CD4-positive, alpha-beta T cell treated with Interleukin-4 for 4 hours (primary cell): ENCODE measurements at regions not wholly inside any gene's neighbourhood (a gene's known extent, or its start where the extent isn't known, plus 50 kb on each side); places are given as distances from the start of the nearest gene placed in this dataset.
"Not testable (repeated sequence)": the region's sequence is repeated elsewhere in the genome, so short reads cannot be mapped to it uniquely, and the experiment has no call there.

Experiments used
- DNase-seq: peaks from one replicate; pipeline ENCODE4 v3.0.0-alpha.2; 2020

GRCh38 chr2:128514555-128514955, 195.9 kb upstream of the HS6ST1 start:
- no peak for DNase-seq

GRCh38 chr2:128516938-128517337, 198.3 kb upstream of the HS6ST1 start:
- no peak for DNase-seq

- not testable (repeated sequence) for DNase-seq
These were observed 200.4 kb upstream of the HS6ST1 start for GRCh38 chr2:128519028-128519427.

GRCh38 chr2:128519517-128520215, 201.0 kb upstream of the HS6ST1 start:
- DNase-seq: no peak

- DNase-seq: no peak
These were observed 201.7 kb upstream of the HS6ST1 start for GRCh38 chr2:128520340-128520739.

- no peak for DNase-seq
These were observed 202.1 kb upstream of the HS6ST1 start for GRCh38 chr2:128520791-128521190.

- DNase-seq: no peak
These were observed 202.8 kb upstream of the HS6ST1 start for GRCh38 chr2:128521482-128521881.

- no peak for DNase-seq
These were observed 204.2 kb upstream of the HS6ST1 start for GRCh38 chr2:128522829-128523228.

- no peak for DNase-seq
These were observed 204.8 kb upstream of the HS6ST1 start for GRCh38 chr2:128523457-128523856.

- DNase-seq: no peak
These were observed 205.5 kb upstream of the HS6ST1 start for GRCh38 chr2:128524183-128524582.

- DNase-seq: no peak
These were observed 207.0 kb upstream of the HS6ST1 start for GRCh38 chr2:128525653-128526052.

- no peak for DNase-seq
These were observed 207.8 kb upstream of the HS6ST1 start for GRCh38 chr2:128526455-128526976.

GRCh38 chr2:128528133-128528532, 209.5 kb upstream of the HS6ST1 start:
- DNase-seq: no peak

- no peak for DNase-seq
These were observed 211.4 kb upstream of the HS6ST1 start for GRCh38 chr2:128530025-128530573.

GRCh38 chr2:128531856-128532255, 213.2 kb upstream of the HS6ST1 start:
- no peak for DNase-seq

GRCh38 chr2:128533101-128533500, 214.4 kb upstream of the HS6ST1 start:
- no peak for DNase-seq

- no peak for DNase-seq
These were observed 216.2 kb upstream of the HS6ST1 start for GRCh38 chr2:128534688-128535392.

GRCh38 chr2:128535953-128536352, 217.3 kb upstream of the HS6ST1 start:
- DNase-seq: no peak

GRCh38 chr2:128536925-128537620, 218.4 kb upstream of the HS6ST1 start:
- DNase-seq: no peak

GRCh38 chr2:128537646-128538045, 219.0 kb upstream of the HS6ST1 start:
- DNase-seq: no peak

- no peak for DNase-seq
These were observed 219.7 kb upstream of the HS6ST1 start for GRCh38 chr2:128538396-128538795.

GRCh38 chr2:128540670-128541069, 222.0 kb upstream of the HS6ST1 start:
- no peak for DNase-seq

GRCh38 chr2:128541448-128541847, 222.8 kb upstream of the HS6ST1 start:
- DNase-seq: no peak
